OCI-LY7 (cell line): ENCODE measurements at regions not wholly inside any gene's neighbourhood (a gene's known extent, or its start where the extent isn't known, plus 50 kb on each side); places are given as distances from the start of the nearest gene placed in this dataset.

Experiments
- BruUV-seq: library from RNA; stranded (reverse); fragments of 400-500 nt; replicated peaks from 2 replicates; lab custom pipeline; 2021; lab: Mats Ljungman, UMichigan
- CTCF ChIA-PET: fragments of 300-600 bp; sonication (Branson Sonifier 250); formaldehyde crosslinking; loops from one replicate; lab custom pipeline; 2022; ENCODE audit warnings: antibody characterized with exemption; ENCODE audit not compliant: unreplicated experiment; lab: Charles Lee
- POLR2A ChIA-PET: fragments of 300-600 bp; sonication (Branson Sonifier 250); formaldehyde crosslinking; loops from one replicate; lab custom pipeline; 2022; ENCODE audit warnings: antibody characterized with exemption; lab: Charles Lee
- DNase-seq: peaks from one replicate; pipeline ENCODE4 v3.0.0-alpha.2; 2015; ENCODE audit warnings: low spot score
- H2AFZ ChIP-seq: fragments of 200-600 bp; sonication (generic), shearing (Covaris generic); 2 replicates; pipeline ENCODE4 v1.6.1; 2014; ENCODE audit warnings: mild to moderate bottlenecking, antibody characterized with exemption, low read length, moderate library complexity
- H3K27ac ChIP-seq: fragments of 200-600 bp; sonication (generic); 2 replicates; pipeline ENCODE4 v1.5.1; 2014; ENCODE audit warnings: mixed run types, low read depth, mild to moderate bottlenecking, moderate library complexity, low read length, inconsistent platforms; ENCODE audit not compliant: poor library complexity, severe bottlenecking
- H3K36me3 ChIP-seq: fragments of 200-600 bp; sonication (generic); 2 replicates; pipeline ENCODE4 v1.6.1; 2014; ENCODE audit warnings: mild to moderate bottlenecking, antibody characterized with exemption, low read length, moderate library complexity, mixed read lengths; ENCODE audit not compliant: insufficient read depth
- H3K4me1 ChIP-seq: fragments of 200-600 bp; sonication (generic); 2 replicates; pipeline ENCODE4 v1.5.1; 2014; ENCODE audit warnings: mild to moderate bottlenecking, low read length; ENCODE audit not compliant: insufficient read depth, poor library complexity, severe bottlenecking
- H3K4me2 ChIP-seq: fragments of 200-600 bp; sonication (generic); 2 replicates; pipeline ENCODE4 v1.6.1; 2014; ENCODE audit warnings: mild to moderate bottlenecking, low read length
- H3K4me3 ChIP-seq: fragments of 200-600 bp; sonication (generic); 2 replicates; pipeline ENCODE4 v1.5.1; 2014; ENCODE audit warnings: mild to moderate bottlenecking, low read depth, low read length; ENCODE audit not compliant: poor library complexity, severe bottlenecking
- H3K79me2 ChIP-seq: fragments of 200-600 bp; sonication (generic); 2 replicates; pipeline ENCODE4 v1.6.1; 2016; ENCODE audit warnings: low read depth, mild to moderate bottlenecking, low read length, moderate library complexity, mixed read lengths; ENCODE audit not compliant: insufficient read depth
- H3K9me2 ChIP-seq: fragments of 200-600 bp; sonication (generic); 2 replicates; pipeline ENCODE4 v1.6.1; 2016; ENCODE audit warnings: mild to moderate bottlenecking, low read length, mixed read lengths; ENCODE audit not compliant: insufficient read depth
- H3K9me3 ChIP-seq: fragments of 200-600 bp; sonication (generic); 2 replicates; pipeline ENCODE4 v1.6.1; 2014; ENCODE audit warnings: mild to moderate bottlenecking, mixed run types, low read length, mixed read lengths
- H4K20me1 ChIP-seq: fragments of 200-600 bp; sonication (generic); 2 replicates; pipeline ENCODE4 v1.6.1; 2014; ENCODE audit warnings: mild to moderate bottlenecking, antibody characterized with exemption, low read length, moderate library complexity, mixed read lengths; ENCODE audit not compliant: insufficient read depth
- CTCF ChIP-seq: fragments of 200-600 bp; sonication (generic); conservative IDR thresholded peaks from 2 replicates; pipeline ENCODE4 v1.5.1; 2014; ENCODE audit warnings: mild to moderate bottlenecking, antibody characterized with exemption, low read length, moderate library complexity, mixed read lengths
- EZH2phosphoT487 ChIP-seq: fragments of 200-600 bp; sonication (generic); IDR thresholded peaks from 2 replicates; pipeline ENCODE4 v1.6.1; 2018; ENCODE audit warnings: low read depth, borderline replicate concordance, mild to moderate bottlenecking, mixed run types, antibody characterized with exemption, low read length, moderate library complexity, mixed read lengths
- intact Hi-C: fragments of 100-400 bp; cut with micrococcal nuclease; formaldehyde crosslinking; loops from one replicate; pipeline ENCODE4 v1.10.0; 2022; ENCODE audit not compliant: unreplicated experiment

GRCh38 chr14:43411841-43412240, 1095.2 kb downstream of the FSCB start:
- TF ChIP-seq CTCF (no peak), EZH2phosphoT487 (no peak)
- no TSS peak for BruUV-seq
- POLR2A ChIA-PET: no interaction called here
- no peak overlapping the region for H3K4me3 ChIP-seq
- H3K36me3 ChIP-seq: no peaks in the 10 kb centered on the region
- H3K9me2 ChIP-seq: no peaks in the 10 kb centered on the region
- DNase-seq: no peak
- no peaks in the 10 kb centered on the region for H3K79me2 ChIP-seq
- H3K4me2 ChIP-seq: no peak overlapping the region
- no peak overlapping the region for H3K27ac ChIP-seq
- no peaks in the 10 kb centered on the region for H3K9me3 ChIP-seq
- no peaks in the 10 kb centered on the region for H4K20me1 ChIP-seq
- CTCF ChIA-PET: no interaction called here
- no peaks in the 10 kb centered on the region for H3K4me1 ChIP-seq
- intact Hi-C loops: no loop called here
- no peak overlapping the region for H2AFZ ChIP-seq

- H3K4me1 ChIP-seq: no peaks in the 10 kb centered on the region
- H3K9me3 ChIP-seq: no peaks in the 10 kb centered on the region
- H2AFZ ChIP-seq: no peak overlapping the region
- H3K4me3 ChIP-seq: no peak overlapping the region
- H3K4me2 ChIP-seq: no peak overlapping the region
- H3K79me2 ChIP-seq: no peaks in the 10 kb centered on the region
- H3K9me2 ChIP-seq: no peaks in the 10 kb centered on the region
- ChIA-PET CTCF (no interaction called here), POLR2A (no interaction called here)
- no peaks in the 10 kb centered on the region for H3K36me3 ChIP-seq
- no peak overlapping the region for H3K27ac ChIP-seq
- no peaks in the 10 kb centered on the region for H4K20me1 ChIP-seq
- TF ChIP-seq CTCF (no peak), EZH2phosphoT487 (no peak)
- DNase-seq: no peak
- intact Hi-C loops: no loop called here
- BruUV-seq: no TSS peak
These were observed 1096.5 kb downstream of the FSCB start for GRCh38 chr14:43410631-43411030.

- no peak for DNase-seq
- no peak overlapping the region for H3K27ac ChIP-seq
- intact Hi-C loops: no loop called here
- H3K4me3 ChIP-seq: no peak overlapping the region
- no peak overlapping the region for H2AFZ ChIP-seq
- no peaks in the 10 kb centered on the region for H3K9me2 ChIP-seq
- no peaks in the 10 kb centered on the region for H4K20me1 ChIP-seq
- ChIA-PET POLR2A (no interaction called here), CTCF (no interaction called here)
- H3K79me2 ChIP-seq: no peaks in the 10 kb centered on the region
- no peak for TF ChIP-seq CTCF
- no peak for TF ChIP-seq EZH2phosphoT487
- H3K4me1 ChIP-seq: no peaks in the 10 kb centered on the region
- no TSS peak for BruUV-seq
- no peaks in the 10 kb centered on the region for H3K36me3 ChIP-seq
- no peaks in the 10 kb centered on the region for H3K9me3 ChIP-seq
- no peak overlapping the region for H3K4me2 ChIP-seq
These were observed 1098.6 kb downstream of the FSCB start for GRCh38 chr14:43408472-43408871.
